Keratinocyte (primary cell): ENCODE measurements at regions not wholly inside any gene's neighbourhood (a gene's known extent, or its start where the extent isn't known, plus 50 kb on each side); places are given as distances from the start of the nearest gene placed in this dataset.

ENCODE experiments used
- EZH2 ChIP-seq: IDR thresholded peaks from one replicate; pipeline ENCODE4 v1.6.1; 2012; ENCODE audit warnings: inconsistent platforms, mild to moderate bottlenecking, low read length, moderate library complexity
- TF ChIP-seq, protein P1 (sequence below), 3 experiments: IDR thresholded peaks in 1 of 3; conservative IDR thresholded peaks in 1 of 3; optimal IDR thresholded peaks in 1 of 3; 2 replicates in 2 of 3; 3 replicates in 1 of 3; pipeline versions ENCODE3 to v1.5.1; 2011; ENCODE audit warnings: low read length in 3 of 3, mild to moderate bottlenecking in 3 of 3, moderate library complexity in 2 of 3, control low read depth in 1 of 3, inconsistent platforms in 1 of 3; ENCODE audit not compliant: insufficient read depth in 2 of 3; ENCODE audit errors: extremely low read depth in 1 of 3

- TF ChIP-seq, protein P1, sequence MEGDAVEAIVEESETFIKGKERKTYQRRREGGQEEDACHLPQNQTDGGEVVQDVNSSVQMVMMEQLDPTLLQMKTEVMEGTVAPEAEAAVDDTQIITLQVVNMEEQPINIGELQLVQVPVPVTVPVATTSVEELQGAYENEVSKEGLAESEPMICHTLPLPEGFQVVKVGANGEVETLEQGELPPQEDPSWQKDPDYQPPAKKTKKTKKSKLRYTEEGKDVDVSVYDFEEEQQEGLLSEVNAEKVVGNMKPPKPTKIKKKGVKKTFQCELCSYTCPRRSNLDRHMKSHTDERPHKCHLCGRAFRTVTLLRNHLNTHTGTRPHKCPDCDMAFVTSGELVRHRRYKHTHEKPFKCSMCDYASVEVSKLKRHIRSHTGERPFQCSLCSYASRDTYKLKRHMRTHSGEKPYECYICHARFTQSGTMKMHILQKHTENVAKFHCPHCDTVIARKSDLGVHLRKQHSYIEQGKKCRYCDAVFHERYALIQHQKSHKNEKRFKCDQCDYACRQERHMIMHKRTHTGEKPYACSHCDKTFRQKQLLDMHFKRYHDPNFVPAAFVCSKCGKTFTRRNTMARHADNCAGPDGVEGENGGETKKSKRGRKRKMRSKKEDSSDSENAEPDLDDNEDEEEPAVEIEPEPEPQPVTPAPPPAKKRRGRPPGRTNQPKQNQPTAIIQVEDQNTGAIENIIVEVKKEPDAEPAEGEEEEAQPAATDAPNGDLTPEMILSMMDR (optimal IDR thresholded peaks at IDR 0.05 in 1 of 3, IDR thresholded peaks at IDR 0.05 in 1 of 3, conservative IDR thresholded peaks at IDR 0.05 in 1 of 3; ENCODE audit: extremely low read depth in 1 of 3, insufficient read depth in 2 of 3, low read length in 3 of 3) = no peak
- TF ChIP-seq EZH2 = no peak
Measured at GRCh38 chr11:119974467-119974866, 163.4 kb downstream of the TRIM29 start.
